ENCODE measurements at regions not wholly inside any gene's neighbourhood (a gene's known extent, or its start where the extent isn't known, plus 50 kb on each side); places are given as distances from the start of the nearest gene placed in this dataset.

DNA sequence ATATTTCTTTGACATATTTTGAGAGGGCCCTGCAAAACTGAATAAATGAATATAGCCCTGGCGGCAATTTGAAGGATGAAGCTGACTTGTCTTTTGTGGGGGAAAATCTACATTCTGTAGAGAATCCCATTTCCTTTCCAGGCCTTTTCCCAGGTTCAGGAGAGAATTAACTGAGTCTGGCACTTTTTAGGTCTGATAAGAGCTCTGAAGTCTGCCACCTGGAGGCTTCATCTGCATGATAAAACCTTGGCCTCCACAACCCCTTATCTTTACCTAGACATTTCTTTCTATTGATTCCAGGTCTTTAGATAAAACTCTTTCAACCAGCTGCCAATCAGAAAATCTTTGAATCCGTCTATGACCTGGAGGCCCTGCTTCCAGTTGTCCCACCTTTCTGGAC, 299.4 kb downstream of the ETNK1 start:
- no peak for DNase-seq (ENCODE audit: extremely low spot score)
- CTCF ChIA-PET: interaction anchor here (1.0 kb wide), 1 partner anchor 11 kb away, joined by 3 read pairs; no protein-coding TSS in a partner anchor
- TF ChIP-seq, protein P1, sequence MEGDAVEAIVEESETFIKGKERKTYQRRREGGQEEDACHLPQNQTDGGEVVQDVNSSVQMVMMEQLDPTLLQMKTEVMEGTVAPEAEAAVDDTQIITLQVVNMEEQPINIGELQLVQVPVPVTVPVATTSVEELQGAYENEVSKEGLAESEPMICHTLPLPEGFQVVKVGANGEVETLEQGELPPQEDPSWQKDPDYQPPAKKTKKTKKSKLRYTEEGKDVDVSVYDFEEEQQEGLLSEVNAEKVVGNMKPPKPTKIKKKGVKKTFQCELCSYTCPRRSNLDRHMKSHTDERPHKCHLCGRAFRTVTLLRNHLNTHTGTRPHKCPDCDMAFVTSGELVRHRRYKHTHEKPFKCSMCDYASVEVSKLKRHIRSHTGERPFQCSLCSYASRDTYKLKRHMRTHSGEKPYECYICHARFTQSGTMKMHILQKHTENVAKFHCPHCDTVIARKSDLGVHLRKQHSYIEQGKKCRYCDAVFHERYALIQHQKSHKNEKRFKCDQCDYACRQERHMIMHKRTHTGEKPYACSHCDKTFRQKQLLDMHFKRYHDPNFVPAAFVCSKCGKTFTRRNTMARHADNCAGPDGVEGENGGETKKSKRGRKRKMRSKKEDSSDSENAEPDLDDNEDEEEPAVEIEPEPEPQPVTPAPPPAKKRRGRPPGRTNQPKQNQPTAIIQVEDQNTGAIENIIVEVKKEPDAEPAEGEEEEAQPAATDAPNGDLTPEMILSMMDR (IDR thresholded peaks at IDR 0.05; ENCODE audit: control extremely low read depth, extremely low read depth, low read depth, missing control alignments): no peak
- POLR2A ChIA-PET: no interaction called here

DNA sequence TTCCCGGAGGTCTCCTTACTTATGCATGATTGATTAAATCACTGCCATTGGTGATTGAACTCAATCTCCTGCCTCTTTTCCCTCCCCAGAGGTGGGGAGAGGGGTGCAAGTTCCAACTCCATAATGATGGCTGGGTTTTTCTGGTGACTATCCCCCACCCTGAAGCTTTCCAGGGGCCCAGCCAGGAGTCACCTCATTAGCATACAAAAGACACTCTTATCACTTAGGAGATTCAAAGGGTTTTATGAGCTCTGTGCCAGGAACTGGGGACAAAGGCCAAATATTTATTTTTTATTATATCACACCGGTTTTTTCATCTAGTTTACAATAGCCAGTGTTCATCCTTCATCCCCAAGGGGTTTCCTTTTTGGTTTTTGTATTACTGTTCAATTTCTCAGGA, 300.7 kb downstream of the ETNK1 start:
- CTCF ChIA-PET: interaction anchor here (1.5 kb wide), 1 partner anchor 9 kb away, joined by 4 read pairs; no protein-coding TSS in a partner anchor
- POLR2A ChIA-PET: no interaction called here
- DNase-seq (ENCODE audit: extremely low spot score): no peak
- TF ChIP-seq, protein P1 (IDR thresholded peaks at IDR 0.05; ENCODE audit: control extremely low read depth, extremely low read depth, low read depth, missing control alignments): no peak

DNA sequence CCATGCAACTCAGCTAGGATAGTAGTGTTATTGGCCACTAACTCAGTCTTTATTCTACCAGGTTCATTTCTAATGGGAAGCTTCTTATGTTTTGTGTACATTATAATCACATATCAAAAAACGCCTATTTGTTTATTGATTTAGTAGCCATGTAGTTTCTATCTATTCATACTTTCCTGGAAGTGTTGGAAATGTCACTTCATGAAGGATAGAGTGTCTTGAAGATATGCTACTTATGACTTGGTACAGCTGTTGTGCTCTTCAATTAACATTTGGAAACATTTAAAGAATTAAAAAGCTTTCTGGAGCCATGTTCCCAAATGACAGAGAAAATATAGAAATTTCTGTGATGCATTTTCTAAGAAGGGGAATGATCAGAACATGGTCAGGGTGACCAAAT, 307.5 kb downstream of the ETNK1 start:
- no peak for DNase-seq (ENCODE audit: extremely low spot score)
- TF ChIP-seq, protein P1 (IDR thresholded peaks at IDR 0.05; ENCODE audit: control extremely low read depth, extremely low read depth, low read depth, missing control alignments): no peak
- ChIA-PET CTCF (interaction anchor here (1.4 to 4.3 kb wide), 2 partner anchors 10 to 19 kb away, joined by 3 to 15 read pairs; no protein-coding TSS in a partner anchor), POLR2A (no interaction called here)

DNA sequence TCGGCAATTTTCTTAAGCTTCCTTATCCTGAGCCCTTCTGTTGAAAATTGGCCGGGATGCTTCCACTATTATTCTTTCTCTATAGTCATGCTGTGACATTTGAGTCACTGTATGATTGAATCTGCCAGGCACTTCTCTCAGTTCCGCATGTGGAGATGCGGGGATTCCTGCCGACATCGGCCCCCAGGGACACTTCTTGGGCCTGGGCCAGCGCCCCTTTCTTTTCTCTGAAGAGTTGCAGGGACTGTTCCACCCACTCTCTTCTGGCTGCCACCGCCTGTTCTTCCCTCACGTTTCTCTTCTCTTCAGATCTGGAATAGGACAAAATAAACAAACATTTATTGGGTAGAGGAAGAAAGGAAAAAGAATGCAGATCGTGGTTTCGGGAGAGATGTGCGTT, 310.1 kb downstream of the ETNK1 start:
- POLR2A ChIA-PET: no interaction called here
- CTCF ChIA-PET: interaction anchor here (1.3 to 1.5 kb wide), 2 partner anchors 9 to 14 kb away, joined by 3 to 4 read pairs; no protein-coding TSS in a partner anchor
- TF ChIP-seq, protein P1 (IDR thresholded peaks at IDR 0.05; ENCODE audit: control extremely low read depth, extremely low read depth, low read depth, missing control alignments): no peak
- DNase-seq (ENCODE audit: extremely low spot score): no peak

DNA sequence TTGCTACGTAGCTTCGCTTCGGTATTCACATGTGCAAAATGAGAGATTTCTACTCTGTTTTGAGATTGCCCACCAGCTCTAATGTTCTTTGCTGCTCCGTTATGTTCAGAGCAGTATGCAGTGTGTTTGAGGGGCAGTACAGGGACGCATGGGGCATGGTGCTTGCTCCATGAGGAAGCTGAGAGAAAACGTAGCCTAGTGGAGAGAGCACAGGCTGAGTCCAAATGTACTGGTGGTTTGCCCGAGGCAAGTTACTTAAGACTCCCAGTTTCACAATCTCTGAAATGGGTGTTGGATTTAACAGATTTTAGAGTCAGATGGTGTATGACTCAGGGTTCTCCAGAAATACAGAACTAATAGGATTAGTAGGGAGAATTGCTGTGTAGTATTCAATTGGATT, 310.5 kb downstream of the ETNK1 start:
- TF ChIP-seq, protein P1 (IDR thresholded peaks at IDR 0.05; ENCODE audit: control extremely low read depth, extremely low read depth, low read depth, missing control alignments): no peak
- ChIA-PET CTCF (interaction anchor here (1.3 to 1.5 kb wide), 2 partner anchors 10 to 13 kb away, joined by 3 to 4 read pairs; no protein-coding TSS in a partner anchor), POLR2A (no interaction called here)
- no peak for DNase-seq (ENCODE audit: extremely low spot score)

DNA sequence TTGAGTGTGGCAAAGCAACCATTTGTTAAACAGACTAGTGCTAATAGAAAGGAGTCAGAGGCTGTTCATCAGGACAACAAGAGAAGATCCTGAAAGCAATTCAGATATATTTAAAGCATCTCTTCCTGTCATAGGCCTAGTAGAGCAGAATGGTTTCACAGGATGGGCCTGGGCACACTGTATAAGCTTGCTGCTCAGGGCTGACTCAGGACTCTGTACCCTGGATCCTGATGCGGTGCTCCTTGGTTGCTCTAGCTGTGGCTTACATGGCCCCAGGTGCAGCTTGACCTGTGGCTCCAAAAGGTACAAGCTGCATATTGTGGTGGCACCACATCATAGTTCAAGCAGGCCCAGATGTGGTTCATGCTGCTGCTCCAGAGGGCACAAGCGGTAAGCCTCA, 313.4 kb downstream of the ETNK1 start:
- no peak for DNase-seq (ENCODE audit: extremely low spot score)
- ChIA-PET POLR2A (no interaction called here), CTCF (interaction anchor here (1.0 to 1.1 kb wide), 2 partner anchors 11 to 18 kb away, joined by 3 read pairs; no protein-coding TSS in a partner anchor)
- TF ChIP-seq, protein P1 (IDR thresholded peaks at IDR 0.05; ENCODE audit: control extremely low read depth, extremely low read depth, low read depth, missing control alignments): no peak

Measured in GM10248 (cell line).